GM12878 (cell line): ENCODE measurements at regions not wholly inside any gene's neighbourhood (a gene's known extent, or its start where the extent isn't known, plus 50 kb on each side); places are given as distances from the start of the nearest gene placed in this dataset.

Experiments used
- EP300 ChIP-seq, 2 experiments: fragments of 150-350 bp in 1 of 2; IDR thresholded peaks; 2 replicates each; pipeline ENCODE4 v1.6.1; 2011 to 2012; ENCODE audit warnings: low read depth in 2 of 2, low read length in 2 of 2, borderline replicate concordance in 1 of 2, improper control_type of control experiment in 1 of 2, inconsistent platforms in 1 of 2; ENCODE audit not compliant: control insufficient read depth in 1 of 2
- MAX ChIP-seq: IDR thresholded peaks from 2 replicates; pipeline ENCODE4 v1.6.1; 2012; ENCODE audit warnings: low read depth, low read length, improper control_type of control experiment
- PBX3 ChIP-seq: IDR thresholded peaks from 2 replicates; pipeline ENCODE4 v1.6.1; 2011; ENCODE audit warnings: mild to moderate bottlenecking, low read depth, low read length, moderate library complexity; ENCODE audit not compliant: insufficient replicate concordance

- no peak for TF ChIP-seq EP300 (IDR thresholded peaks at IDR 0.05; ENCODE audit: borderline replicate concordance in 1 of 2, control insufficient read depth in 1 of 2, low read depth in 2 of 2, low read length in 2 of 2)
- TF ChIP-seq MAX, result no peak
- TF ChIP-seq PBX3, result no peak
Measured at GRCh38 chr14:98187281-98187680, 1084.7 kb downstream of the BCL11B start.
